GM12878 (cell line): ENCODE measurements at regions not wholly inside any gene's neighbourhood (a gene's known extent, or its start where the extent isn't known, plus 50 kb on each side); places are given as distances from the start of the nearest gene placed in this dataset.

ENCODE experiments used
- ATAC-seq: fragments of 200-7000 bp; cut with Tn5 transposase; 3 replicates; pipeline ENCODE4 v1.9.1; 2020; ENCODE audit warnings: mild to moderate bottlenecking, moderate library complexity
- BruUV-seq: library from RNA; stranded (reverse); fragments of 400-500 nt; replicated peaks from 2 replicates; lab custom pipeline; 2021; lab: Mats Ljungman, UMichigan
- CTCF ChIA-PET: fragments of 300-600 bp; sonication (Branson Sonifier 250); formaldehyde crosslinking; extraction: SDS; loops from one replicate; lab custom pipeline; 2021; ENCODE audit warnings: inconsistent platforms; lab: Yijun Ruan, JAX
- POLR2A ChIA-PET: fragments of 350-600 bp; formaldehyde crosslinking; extraction: SDS; loops from one replicate; lab custom pipeline; 2021; ENCODE audit warnings: inconsistent platforms; lab: Charles Lee
- RAD21 ChIA-PET: fragments of 300-600 bp; sonication (Branson Sonifier 250); formaldehyde crosslinking; loops from one replicate; lab custom pipeline; 2023; ENCODE audit warnings: antibody characterized with exemption; ENCODE audit not compliant: unreplicated experiment; lab: Charles Lee
- SMC1A ChIA-PET: fragments of 300-600 bp; sonication (Branson Sonifier 250); formaldehyde crosslinking; loops from one replicate; lab custom pipeline; 2023; ENCODE audit not compliant: unreplicated experiment, uncharacterized antibody; lab: Charles Lee
- DNase-seq: peaks from one replicate; pipeline ENCODE4 v3.0.0-alpha.2; 2011; ENCODE audit warnings: low read depth, low spot score
- FAIRE-seq: peaks from 3 replicates; lab custom pipeline; 2011; peaks lifted over from hg19 to GRCh38; lab: Jason Lieb, UNC
- H2AFZ ChIP-seq: 2 replicates; pipeline ENCODE4 v1.6.0; 2011; ENCODE audit warnings: low read depth, low read length, control low read depth; ENCODE audit not compliant: control insufficient read depth
- H3K27ac ChIP-seq: 2 replicates; pipeline ENCODE4 v1.5.1; 2011; ENCODE audit warnings: control low read depth; ENCODE audit not compliant: control insufficient read depth, insufficient read depth
- H3K27me3 ChIP-seq, 2 experiments: replicated peaks in 1 of 2; 2 replicates each; pipeline versions ENCODE4 v1.6.0 to v1.6.1; 2011; ENCODE audit warnings: low read length in 1 of 2; ENCODE audit not compliant: control insufficient read depth in 2 of 2, insufficient read depth in 2 of 2
- H3K36me3 ChIP-seq, 2 experiments: 2 replicates each; pipeline ENCODE4 v1.5.1; 2011; ENCODE audit warnings: low read length in 1 of 2; ENCODE audit not compliant: control insufficient read depth in 2 of 2, insufficient read depth in 2 of 2
- H3K4me1 ChIP-seq: 2 replicates; pipeline ENCODE4 v1.6.1; 2011; ENCODE audit warnings: mild to moderate bottlenecking, low read length, moderate library complexity, mixed read lengths; ENCODE audit not compliant: control insufficient read depth, insufficient read depth
- H3K4me2 ChIP-seq: 2 replicates; pipeline ENCODE4 v1.6.0; 2011; ENCODE audit warnings: control low read depth; ENCODE audit not compliant: control insufficient read depth, insufficient read depth
- H3K4me3 ChIP-seq: fragments of 200-600 bp; sonication (generic); 2 replicates; pipeline ENCODE4 v1.5.1; 2016
- H3K79me2 ChIP-seq: 2 replicates; pipeline ENCODE4 v1.6.0; 2011; ENCODE audit warnings: low read length; ENCODE audit not compliant: control insufficient read depth, insufficient read depth
- H3K9ac ChIP-seq: 2 replicates; pipeline ENCODE4 v1.8.0; 2011; ENCODE audit warnings: low read length, control low read depth, mixed read lengths; ENCODE audit not compliant: control insufficient read depth, insufficient read depth
- H3K9me3 ChIP-seq: replicated peaks from 3 replicates; pipeline ENCODE4 v1.5.1; 2011; ENCODE audit warnings: mild to moderate bottlenecking, low read length; ENCODE audit not compliant: control insufficient read depth, insufficient read depth
- H4K20me1 ChIP-seq: 2 replicates; pipeline ENCODE4 v1.6.0; 2011; ENCODE audit not compliant: control insufficient read depth, insufficient read depth
- ASH2L ChIP-seq: fragments of 300-600, 200-600 bp; sonication (generic); IDR thresholded peaks from 2 replicates; pipeline ENCODE4 v1.6.1; 2017; ENCODE audit warnings: low read depth, mild to moderate bottlenecking, borderline replicate concordance
- ATF2 ChIP-seq: IDR thresholded peaks from 2 replicates; pipeline ENCODE4 v1.6.1; 2012; ENCODE audit warnings: low read length, inconsistent platforms
- HSF1 ChIP-seq: fragments of 150-350 bp; IDR thresholded peaks from 2 replicates; pipeline ENCODE4 v1.6.1; 2014; ENCODE audit warnings: mild to moderate bottlenecking, low read depth, low read length
- IKZF2 ChIP-seq, 2 experiments: fragments of 450-650 bp; IDR thresholded peaks; 2 replicates each; pipeline ENCODE4 v1.6.1; 2017; ENCODE audit warnings: mild to moderate bottlenecking in 2 of 2, moderate library complexity in 2 of 2
- LARP7 ChIP-seq: fragments of 450-650 bp; IDR thresholded peaks from 2 replicates; pipeline ENCODE4 v1.6.1; 2017; ENCODE audit warnings: mild to moderate bottlenecking
- PAX5 ChIP-seq: IDR thresholded peaks from 2 replicates; pipeline ENCODE4 v1.6.1; 2011; ENCODE audit warnings: low read depth, low read length, borderline replicate concordance
- SMAD1 ChIP-seq: fragments of 450-650 bp; IDR thresholded peaks from 2 replicates; pipeline ENCODE4 v1.6.1; 2018; ENCODE audit warnings: mild to moderate bottlenecking, low read depth; ENCODE audit not compliant: partially characterized antibody
- ZNF24 ChIP-seq: fragments of 450-650 bp; IDR thresholded peaks from 2 replicates; pipeline ENCODE4 v1.6.1; 2017; ENCODE audit warnings: antibody characterized with exemption, mild to moderate bottlenecking
- WGBS: methylation state at CpG from one replicate; pipeline ENCODE4 v1.1.6; 2016; ENCODE audit warnings: low lambda C conversion rate; ENCODE audit not compliant: insufficient replicate concordance, insufficient coverage; ENCODE audit errors: missing lambda C conversion rate; 5-methylcytosine and 5-hydroxymethylcytosine counted together
- in situ Hi-C: fragments of 300-500 bp; cut with MboI; formaldehyde crosslinking; loops from 9 replicates; pipeline ENCODE4 v1.14.3; 2018; ENCODE audit warnings: mixed read lengths
- intact Hi-C: fragments of 100-400 bp; cut with micrococcal nuclease; formaldehyde crosslinking; loops from one replicate; pipeline ENCODE4 v1.14.2; 2022; ENCODE audit not compliant: unreplicated experiment
- TF ChIP-seq, protein P1 (sequence below): fragments of 450-650 bp; IDR thresholded peaks from 2 replicates; pipeline ENCODE4 v1.6.1; 2018; ENCODE audit warnings: borderline replicate concordance, mild to moderate bottlenecking; ENCODE audit not compliant: partially characterized antibody
- TF ChIP-seq, protein P2 (sequence below): fragments of 450-650 bp; IDR thresholded peaks from 2 replicates; pipeline ENCODE4 v1.6.1; 2018; ENCODE audit warnings: mild to moderate bottlenecking, low read depth, moderate library complexity; ENCODE audit not compliant: partially characterized antibody

GRCh38 chr5:89513299-89514044 lies 630.5 kb upstream of the MEF2C start (continued):
- TF ChIP-seq ATF2 (no peak), HSF1 (no peak), PAX5 (no peak)

DNA sequence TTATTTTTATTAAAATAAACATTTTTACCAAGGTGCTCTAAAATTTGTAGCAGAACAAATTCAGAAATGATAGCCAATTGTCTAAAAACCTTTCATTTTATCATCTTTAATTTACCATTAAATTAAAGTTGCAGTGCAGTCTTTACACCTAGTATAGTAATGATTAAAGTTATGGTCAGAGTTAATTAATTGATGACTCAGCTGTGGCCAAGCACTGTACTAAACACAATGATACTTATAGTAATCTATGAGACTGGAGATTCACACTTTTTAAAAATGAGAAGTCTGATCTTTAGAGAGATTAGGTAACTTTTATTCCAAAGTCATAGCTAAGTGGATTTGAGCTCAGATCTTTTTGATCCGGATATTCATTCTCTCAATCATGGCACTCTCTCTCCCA lies 621.1 kb upstream of the MEF2C start:
- WGBS = 100% methylated on average over 1 of the region's 1 CpG
- ChIA-PET POLR2A (no interaction called here), SMC1A (interaction anchor here (1.4 kb wide), 1 partner anchor 289 kb away, joined by 3 read pairs; no protein-coding TSS in a partner anchor), CTCF (no interaction called here), RAD21 (no interaction called here)
- H3K27me3 ChIP-seq = no peaks in the 10 kb centered on the region
- BruUV-seq = no TSS peak
- DNase-seq (no peak), FAIRE-seq (no peak), ATAC-seq (no peak)
- H3K79me2 ChIP-seq = no peaks in the 10 kb centered on the region
- H4K20me1 ChIP-seq = no peaks in the 10 kb centered on the region
- intact Hi-C loops = no loop called here
- H3K9me3 ChIP-seq = no peaks in the 10 kb centered on the region
- no peak overlapping the region for H2AFZ ChIP-seq
- H3K4me3 ChIP-seq = no peak overlapping the region
- no peak overlapping the region for H3K27ac ChIP-seq
- H3K4me1 ChIP-seq = no peaks in the 10 kb centered on the region
- no peak for TF ChIP-seq LARP7
- TF ChIP-seq IKZF2 (IDR thresholded peaks at IDR 0.05) = no peak
- no peak for TF ChIP-seq ZNF24
- TF ChIP-seq, protein P1, sequence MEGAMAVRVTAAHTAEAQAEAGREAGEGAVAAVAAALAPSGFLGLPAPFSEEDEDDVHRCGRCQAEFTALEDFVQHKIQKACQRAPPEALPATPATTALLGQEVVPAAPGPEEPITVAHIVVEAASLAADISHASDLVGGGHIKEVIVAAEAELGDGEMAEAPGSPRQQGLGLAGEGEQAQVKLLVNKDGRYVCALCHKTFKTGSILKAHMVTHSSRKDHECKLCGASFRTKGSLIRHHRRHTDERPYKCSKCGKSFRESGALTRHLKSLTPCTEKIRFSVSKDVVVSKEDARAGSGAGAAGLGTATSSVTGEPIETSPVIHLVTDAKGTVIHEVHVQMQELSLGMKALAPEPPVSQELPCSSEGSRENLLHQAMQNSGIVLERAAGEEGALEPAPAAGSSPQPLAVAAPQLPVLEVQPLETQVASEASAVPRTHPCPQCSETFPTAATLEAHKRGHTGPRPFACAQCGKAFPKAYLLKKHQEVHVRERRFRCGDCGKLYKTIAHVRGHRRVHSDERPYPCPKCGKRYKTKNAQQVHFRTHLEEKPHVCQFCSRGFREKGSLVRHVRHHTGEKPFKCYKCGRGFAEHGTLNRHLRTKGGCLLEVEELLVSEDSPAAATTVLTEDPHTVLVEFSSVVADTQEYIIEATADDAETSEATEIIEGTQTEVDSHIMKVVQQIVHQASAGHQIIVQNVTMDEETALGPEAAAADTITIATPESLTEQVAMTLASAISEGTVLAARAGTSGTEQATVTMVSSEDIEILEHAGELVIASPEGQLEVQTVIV = no peak
- TF ChIP-seq ASH2L = no peak
- no peak for TF ChIP-seq SMAD1
- TF ChIP-seq, protein P2, sequence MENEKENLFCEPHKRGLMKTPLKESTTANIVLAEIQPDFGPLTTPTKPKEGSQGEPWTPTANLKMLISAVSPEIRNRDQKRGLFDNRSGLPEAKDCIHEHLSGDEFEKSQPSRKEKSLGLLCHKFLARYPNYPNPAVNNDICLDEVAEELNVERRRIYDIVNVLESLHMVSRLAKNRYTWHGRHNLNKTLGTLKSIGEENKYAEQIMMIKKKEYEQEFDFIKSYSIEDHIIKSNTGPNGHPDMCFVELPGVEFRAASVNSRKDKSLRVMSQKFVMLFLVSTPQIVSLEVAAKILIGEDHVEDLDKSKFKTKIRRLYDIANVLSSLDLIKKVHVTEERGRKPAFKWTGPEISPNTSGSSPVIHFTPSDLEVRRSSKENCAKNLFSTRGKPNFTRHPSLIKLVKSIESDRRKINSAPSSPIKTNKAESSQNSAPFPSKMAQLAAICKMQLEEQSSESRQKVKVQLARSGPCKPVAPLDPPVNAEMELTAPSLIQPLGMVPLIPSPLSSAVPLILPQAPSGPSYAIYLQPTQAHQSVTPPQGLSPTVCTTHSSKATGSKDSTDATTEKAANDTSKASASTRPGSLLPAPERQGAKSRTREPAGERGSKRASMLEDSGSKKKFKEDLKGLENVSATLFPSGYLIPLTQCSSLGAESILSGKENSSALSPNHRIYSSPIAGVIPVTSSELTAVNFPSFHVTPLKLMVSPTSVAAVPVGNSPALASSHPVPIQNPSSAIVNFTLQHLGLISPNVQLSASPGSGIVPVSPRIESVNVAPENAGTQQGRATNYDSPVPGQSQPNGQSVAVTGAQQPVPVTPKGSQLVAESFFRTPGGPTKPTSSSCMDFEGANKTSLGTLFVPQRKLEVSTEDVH = no peak
- H3K9ac ChIP-seq = no peak overlapping the region
- no peaks in the 10 kb centered on the region for H3K36me3 ChIP-seq
- in situ Hi-C loops = no loop called here
- no peak overlapping the region for H3K4me2 ChIP-seq
